K562 (cell line): ENCODE measurements at regions not wholly inside any gene's neighbourhood (a gene's known extent, or its start where the extent isn't known, plus 50 kb on each side); places are given as distances from the start of the nearest gene placed in this dataset.

Experiments used
- ATAC-seq: fragments of 200-7000 bp; cut with Tn5 transposase; 3 replicates; pipeline ENCODE4 v1.9.1; 2020; ENCODE audit warnings: moderate library complexity
- BruUV-seq: library from RNA; stranded (reverse); fragments of 400-500 nt; replicated peaks from 2 replicates; lab custom pipeline; 2021; lab: Mats Ljungman, UMichigan
- CTCF ChIA-PET: fragments of 300-600 bp; formaldehyde crosslinking; extraction: SDS; loops from one replicate; lab custom pipeline; 2021; ENCODE audit warnings: low intra/inter-chr PET ratio; lab: Yijun Ruan, JAX
- POLR2A ChIA-PET: fragments of 300-600, 350-650 bp; sonication (Branson Sonifier 250); formaldehyde crosslinking; extraction: SDS; loops from one replicate; lab custom pipeline; 2021; ENCODE audit warnings: antibody characterized with exemption, inconsistent platforms; lab: Yijun Ruan, JAX
- DNase-seq, 4 experiments: peaks; one replicate each; pipeline versions ENCODE4 v3.0.0 to v3.0.0-alpha.2; 2011 to 2018; ENCODE audit warnings: low spot score in 3 of 4, mixed read lengths in 3 of 4; ENCODE audit errors: extremely low read depth in 1 of 4
- FAIRE-seq: peaks from 2 replicates; lab custom pipeline; 2011; peaks lifted over from hg19 to GRCh38; lab: Jason Lieb, UNC
- H2AFZ ChIP-seq: 2 replicates; pipeline ENCODE4 v1.6.0; 2011; ENCODE audit warnings: low read depth, low read length, control low read depth, inconsistent platforms
- H3K27ac ChIP-seq: fragments of 200-600 bp; 3 replicates; pipeline ENCODE4 v1.8.0; 2011; ENCODE audit warnings: low read depth, mild to moderate bottlenecking, control low read depth, inconsistent platforms, low read length, moderate library complexity, mixed read lengths; ENCODE audit errors: extremely low read depth
- H3K27me3 ChIP-seq, 2 experiments: fragments of 300-600 bp in 1 of 2; 2 replicates in 1 of 2; 3 replicates in 1 of 2; pipeline versions ENCODE4 v1.6.0 to v1.8.0; 2011; ENCODE audit warnings: inconsistent platforms in 2 of 2, low read length in 2 of 2, mild to moderate bottlenecking in 1 of 2, mixed read lengths in 1 of 2, moderate library complexity in 1 of 2; ENCODE audit not compliant: control insufficient read depth in 2 of 2, insufficient read depth in 2 of 2
- H3K36me3 ChIP-seq: fragments of 300-600 bp; 3 replicates; pipeline ENCODE4 v1.8.0; 2011; ENCODE audit warnings: mild to moderate bottlenecking, low read length, inconsistent platforms; ENCODE audit not compliant: control insufficient read depth, insufficient read depth
- H3K4me1 ChIP-seq, 2 experiments: fragments of 200-600 bp in 1 of 2; replicated peaks in 1 of 2; 2 replicates in 1 of 2; 3 replicates in 1 of 2; pipeline versions ENCODE4 v1.5.1 to v1.8.0; 2011; ENCODE audit warnings: inconsistent platforms in 2 of 2, low read length in 2 of 2, mild to moderate bottlenecking in 1 of 2, mixed read lengths in 1 of 2, moderate library complexity in 1 of 2; ENCODE audit not compliant: control insufficient read depth in 2 of 2, insufficient read depth in 2 of 2
- H3K4me2 ChIP-seq: 2 replicates; pipeline ENCODE4 v1.6.1; 2011; ENCODE audit warnings: low read length, control low read depth, inconsistent platforms, mixed read lengths; ENCODE audit not compliant: insufficient read depth
- H3K4me3 ChIP-seq: fragments of 200-600 bp; sonication (generic), shearing (Covaris generic); 2 replicates; pipeline ENCODE4 v1.5.1; 2016; ENCODE audit warnings: control low read depth, inconsistent platforms
- H3K79me2 ChIP-seq: fragments of 200-600 bp; 3 replicates; pipeline ENCODE4 v1.8.0; 2011; ENCODE audit warnings: low read length, inconsistent platforms; ENCODE audit not compliant: control insufficient read depth, insufficient read depth
- H3K9ac ChIP-seq, 2 experiments: 2 replicates each; pipeline versions ENCODE4 v1.6.0 to v1.6.1; 2011; ENCODE audit warnings: low read depth in 2 of 2, low read length in 2 of 2, control low read depth in 1 of 2, inconsistent platforms in 1 of 2, mild to moderate bottlenecking in 1 of 2, mixed read lengths in 1 of 2; ENCODE audit not compliant: insufficient read depth in 1 of 2
- H3K9me1 ChIP-seq: one replicate; pipeline ENCODE4 v1.6.0; 2011; ENCODE audit warnings: inconsistent platforms, mild to moderate bottlenecking, low read length, moderate library complexity; ENCODE audit not compliant: control insufficient read depth, insufficient read depth
- H3K9me3 ChIP-seq: replicated peaks from 2 replicates; pipeline ENCODE4 v1.5.1; 2011; ENCODE audit warnings: low read depth, low read length, inconsistent platforms; ENCODE audit not compliant: control insufficient read depth, insufficient read depth
- H4K20me1 ChIP-seq: replicated peaks from 2 replicates; pipeline ENCODE4 v1.6.1; 2011; ENCODE audit warnings: low read length, inconsistent platforms, mixed read lengths; ENCODE audit not compliant: control insufficient read depth, insufficient read depth
- CEBPG ChIP-seq, 3 experiments: fragments of 200-800 bp in 1 of 3; sonication (Bioruptor generic) in 1 of 3; sonication (generic) in 1 of 3; formaldehyde crosslinking in 1 of 3; IDR thresholded peaks in 2 of 3; conservative IDR thresholded peaks in 1 of 3; 2 replicates each; pipeline versions ENCODE4 v1.6.1 to v1.8.0; 2016 to 2022; ENCODE audit warnings: missing compliant biosample characterization in 2 of 3, missing genetic modification characterization in 2 of 3, mild to moderate bottlenecking in 1 of 3, missing genetic modification reagents in 1 of 3
- CHCHD3 ChIP-seq: fragments of 250-450 bp; sonication (Bioruptor Pico); IDR thresholded peaks from 2 replicates; pipeline ENCODE4 v2.1.2; 2022; ENCODE audit warnings: mild to moderate bottlenecking
- CHD2 ChIP-seq: IDR thresholded peaks from 2 replicates; pipeline ENCODE4 v1.6.1; 2011; ENCODE audit warnings: low read depth, low read length
- HLTF ChIP-seq: fragments of 450-650 bp; IDR thresholded peaks from 2 replicates; pipeline ENCODE4 v1.6.1; 2016
- MCM7 ChIP-seq, 2 experiments: fragments of 450-650 bp; IDR thresholded peaks; 2 replicates each; pipeline ENCODE4 v1.6.1; 2016 to 2018
- NCOA4 ChIP-seq: fragments of 450-650 bp; IDR thresholded peaks from 2 replicates; pipeline ENCODE4 v1.6.1; 2018; ENCODE audit warnings: mild to moderate bottlenecking; ENCODE audit not compliant: partially characterized antibody
- POLR2G ChIP-seq: fragments of 200-400 bp; formaldehyde crosslinking; IDR thresholded peaks from 2 replicates; pipeline ENCODE4 v1.6.1; 2017; ENCODE audit warnings: low read depth, mild to moderate bottlenecking, antibody characterized with exemption, low read length, moderate library complexity
- POLR3G ChIP-seq: IDR thresholded peaks from 2 replicates; pipeline ENCODE4 v1.6.1; 2011; ENCODE audit not compliant: insufficient read length, insufficient replicate concordance; ENCODE audit errors: extremely low read depth
- RFX7 ChIP-seq: fragments of 250-450 bp; sonication (Bioruptor Pico); IDR thresholded peaks from 2 replicates; pipeline ENCODE4 v1.5.1; 2021; ENCODE audit warnings: mild to moderate bottlenecking
- TOE1 ChIP-seq, 2 experiments: fragments of 450-650 bp in 1 of 2; sonication (generic) in 1 of 2; formaldehyde crosslinking in 1 of 2; IDR thresholded peaks; 2 replicates each; pipeline versions ENCODE4 v1.7.1 to v1.8.0; 2016 to 2022; ENCODE audit warnings: borderline replicate concordance in 2 of 2, mild to moderate bottlenecking in 2 of 2, antibody characterized with exemption in 1 of 2, inconsistent platforms in 1 of 2, low read depth in 1 of 2, missing genetic modification reagents in 1 of 2, moderate library complexity in 1 of 2
- U2AF2 ChIP-seq: fragments of 200-400 bp; formaldehyde crosslinking; optimal IDR thresholded peaks from 2 replicates; pipeline ENCODE3; 2017; ENCODE audit warnings: low read depth, mild to moderate bottlenecking, low read length
- ZNF717 ChIP-seq: fragments of 250-450 bp; sonication (Bioruptor Pico); IDR thresholded peaks from 2 replicates; pipeline ENCODE4 v1.5.0; 2021
- ZNF77 ChIP-seq: fragments of 250-450 bp; sonication (Bioruptor Pico); IDR thresholded peaks from 2 replicates; pipeline ENCODE4 v1.5.0; 2020
- WGBS: fragments of 100-300 bp; shearing (Covaris generic); methylation state at CpG from one replicate; pipeline ENCODE4 v1.1.6; 2016; ENCODE audit warnings: low coverage, mixed read lengths; ENCODE audit not compliant: insufficient coverage; ENCODE audit errors: missing lambda C conversion rate; 5-methylcytosine and 5-hydroxymethylcytosine counted together
- in situ Hi-C: fragments of 300-500 bp; cut with MboI; formaldehyde crosslinking; loops from 4 replicates; pipeline ENCODE4 v1.15.0; 2018; ENCODE audit warnings: inconsistent platforms, mixed read lengths
- intact Hi-C: fragments of 100-400 bp; cut with micrococcal nuclease; formaldehyde crosslinking; loops from 2 replicates; pipeline ENCODE4 v1.14.2; 2022
- TF ChIP-seq, protein P1 (sequence below): sonication (generic); formaldehyde crosslinking; IDR thresholded peaks from 2 replicates; pipeline ENCODE4 v1.8.0; 2023; ENCODE audit warnings: mild to moderate bottlenecking, missing genetic modification reagents
- TF ChIP-seq, protein P2 (sequence below): fragments of 250-450 bp; sonication (Bioruptor Pico); IDR thresholded peaks from 2 replicates; pipeline ENCODE4 v1.4.0; 2020; ENCODE audit warnings: mild to moderate bottlenecking, moderate library complexity
- TF ChIP-seq, protein P3 (sequence below): fragments of 450-650 bp; IDR thresholded peaks from 2 replicates; pipeline ENCODE4 v1.6.1; 2016; ENCODE audit warnings: missing biosample characterization, missing genetic modification characterization

DNA sequence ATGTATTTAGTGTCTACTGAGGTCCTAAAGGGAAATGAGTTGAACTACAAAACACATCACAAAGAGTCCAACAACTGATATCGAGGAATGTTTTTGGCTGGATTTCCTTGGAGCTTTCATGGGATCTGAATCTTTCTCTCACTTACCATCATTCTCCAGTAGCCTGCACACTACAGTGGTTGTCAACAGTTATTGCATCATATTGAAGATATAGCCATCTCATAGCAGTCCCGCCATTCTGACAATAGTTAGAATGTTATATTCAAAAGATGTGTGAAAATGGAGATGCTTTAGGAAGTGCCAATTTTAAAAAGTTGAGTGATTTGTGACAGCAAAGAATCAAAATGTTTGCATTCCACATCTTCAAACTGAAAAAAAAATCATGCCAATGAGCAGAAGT lies 186.8 kb downstream of the DSC3 start:
- FAIRE-seq (no peak), DNase-seq (peak in 1 of 4 experiments; percentile 8), ATAC-seq (peak; percentile 80)
- H3K4me2 ChIP-seq: no peak overlapping the region
- H3K9me1 ChIP-seq: no peaks in the 10 kb centered on the region
- no peaks in the 10 kb centered on the region for H3K79me2 ChIP-seq
- H3K36me3 ChIP-seq: no peaks in the 10 kb centered on the region
- in situ Hi-C loops (no loop called here), intact Hi-C loops (loop anchor here (10.0 kb wide), 1 partner anchor 181 kb away; no protein-coding TSS in a partner anchor)
- ChIA-PET CTCF (no interaction called here), POLR2A (no interaction called here)
- H3K4me3 ChIP-seq: no peak overlapping the region
- no peaks in the 10 kb centered on the region for H3K9me3 ChIP-seq
- no TSS peak for BruUV-seq
- WGBS: 6% methylated on average over 2 of the region's 2 CpGs
- no peak overlapping the region for H3K27ac ChIP-seq
- no peaks in the 10 kb centered on the region for H3K4me1 ChIP-seq
- no peaks in the 10 kb centered on the region for H4K20me1 ChIP-seq
- peak overlapping the region; percentile 67 for H2AFZ ChIP-seq
- H3K27me3 ChIP-seq: no peaks in the 10 kb centered on the region
- H3K9ac ChIP-seq: no peak overlapping the region
- TF ChIP-seq CHD2 (no peak), RFX7 (CRISPR knock-in tag) (no peak), ZNF77 (CRISPR knock-in tag) (no peak), POLR3G (no peak), HLTF (no peak), MCM7 (IDR thresholded peaks at IDR 0.05) (no peak), CEBPG (CRISPR knock-in tag; IDR thresholded peaks at IDR 0.05) (no peak), CEBPG (tag; conservative IDR thresholded peaks at IDR 0.05 in 1 of 2, IDR thresholded peaks at IDR 0.05 in 1 of 2) (peak; percentile 88 to 89), NCOA4 (no peak), TOE1 (IDR thresholded peaks at IDR 0.05; ENCODE audit: borderline replicate concordance) (no peak), TOE1 (CRISPR knock-in tag; IDR thresholded peaks at IDR 0.05; ENCODE audit: borderline replicate concordance, low read depth) (no peak), POLR2G (no peak), CHCHD3 (CRISPR knock-in tag) (no peak), ZNF717 (CRISPR knock-in tag) (no peak), U2AF2 (no peak)
- TF ChIP-seq, protein P1, sequence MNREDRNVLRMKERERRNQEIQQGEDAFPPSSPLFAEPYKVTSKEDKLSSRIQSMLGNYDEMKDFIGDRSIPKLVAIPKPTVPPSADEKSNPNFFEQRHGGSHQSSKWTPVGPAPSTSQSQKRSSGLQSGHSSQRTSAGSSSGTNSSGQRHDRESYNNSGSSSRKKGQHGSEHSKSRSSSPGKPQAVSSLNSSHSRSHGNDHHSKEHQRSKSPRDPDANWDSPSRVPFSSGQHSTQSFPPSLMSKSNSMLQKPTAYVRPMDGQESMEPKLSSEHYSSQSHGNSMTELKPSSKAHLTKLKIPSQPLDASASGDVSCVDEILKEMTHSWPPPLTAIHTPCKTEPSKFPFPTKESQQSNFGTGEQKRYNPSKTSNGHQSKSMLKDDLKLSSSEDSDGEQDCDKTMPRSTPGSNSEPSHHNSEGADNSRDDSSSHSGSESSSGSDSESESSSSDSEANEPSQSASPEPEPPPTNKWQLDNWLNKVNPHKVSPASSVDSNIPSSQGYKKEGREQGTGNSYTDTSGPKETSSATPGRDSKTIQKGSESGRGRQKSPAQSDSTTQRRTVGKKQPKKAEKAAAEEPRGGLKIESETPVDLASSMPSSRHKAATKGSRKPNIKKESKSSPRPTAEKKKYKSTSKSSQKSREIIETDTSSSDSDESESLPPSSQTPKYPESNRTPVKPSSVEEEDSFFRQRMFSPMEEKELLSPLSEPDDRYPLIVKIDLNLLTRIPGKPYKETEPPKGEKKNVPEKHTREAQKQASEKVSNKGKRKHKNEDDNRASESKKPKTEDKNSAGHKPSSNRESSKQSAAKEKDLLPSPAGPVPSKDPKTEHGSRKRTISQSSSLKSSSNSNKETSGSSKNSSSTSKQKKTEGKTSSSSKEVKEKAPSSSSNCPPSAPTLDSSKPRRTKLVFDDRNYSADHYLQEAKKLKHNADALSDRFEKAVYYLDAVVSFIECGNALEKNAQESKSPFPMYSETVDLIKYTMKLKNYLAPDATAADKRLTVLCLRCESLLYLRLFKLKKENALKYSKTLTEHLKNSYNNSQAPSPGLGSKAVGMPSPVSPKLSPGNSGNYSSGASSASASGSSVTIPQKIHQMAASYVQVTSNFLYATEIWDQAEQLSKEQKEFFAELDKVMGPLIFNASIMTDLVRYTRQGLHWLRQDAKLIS (CRISPR knock-in tag): no peak
- TF ChIP-seq, protein P2, sequence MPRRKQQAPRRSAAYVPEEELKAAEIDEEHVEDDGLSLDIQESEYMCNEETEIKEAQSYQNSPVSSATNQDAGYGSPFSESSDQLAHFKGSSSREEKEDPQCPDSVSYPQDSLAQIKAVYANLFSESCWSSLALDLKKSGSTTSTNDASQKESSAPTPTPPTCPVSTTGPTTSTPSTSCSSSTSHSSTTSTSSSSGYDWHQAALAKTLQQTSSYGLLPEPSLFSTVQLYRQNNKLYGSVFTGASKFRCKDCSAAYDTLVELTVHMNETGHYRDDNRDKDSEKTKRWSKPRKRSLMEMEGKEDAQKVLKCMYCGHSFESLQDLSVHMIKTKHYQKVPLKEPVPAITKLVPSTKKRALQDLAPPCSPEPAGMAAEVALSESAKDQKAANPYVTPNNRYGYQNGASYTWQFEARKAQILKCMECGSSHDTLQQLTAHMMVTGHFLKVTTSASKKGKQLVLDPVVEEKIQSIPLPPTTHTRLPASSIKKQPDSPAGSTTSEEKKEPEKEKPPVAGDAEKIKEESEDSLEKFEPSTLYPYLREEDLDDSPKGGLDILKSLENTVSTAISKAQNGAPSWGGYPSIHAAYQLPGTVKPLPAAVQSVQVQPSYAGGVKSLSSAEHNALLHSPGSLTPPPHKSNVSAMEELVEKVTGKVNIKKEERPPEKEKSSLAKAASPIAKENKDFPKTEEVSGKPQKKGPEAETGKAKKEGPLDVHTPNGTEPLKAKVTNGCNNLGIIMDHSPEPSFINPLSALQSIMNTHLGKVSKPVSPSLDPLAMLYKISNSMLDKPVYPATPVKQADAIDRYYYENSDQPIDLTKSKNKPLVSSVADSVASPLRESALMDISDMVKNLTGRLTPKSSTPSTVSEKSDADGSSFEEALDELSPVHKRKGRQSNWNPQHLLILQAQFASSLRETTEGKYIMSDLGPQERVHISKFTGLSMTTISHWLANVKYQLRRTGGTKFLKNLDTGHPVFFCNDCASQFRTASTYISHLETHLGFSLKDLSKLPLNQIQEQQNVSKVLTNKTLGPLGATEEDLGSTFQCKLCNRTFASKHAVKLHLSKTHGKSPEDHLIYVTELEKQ (CRISPR knock-in tag): no peak
- TF ChIP-seq, protein P3, sequence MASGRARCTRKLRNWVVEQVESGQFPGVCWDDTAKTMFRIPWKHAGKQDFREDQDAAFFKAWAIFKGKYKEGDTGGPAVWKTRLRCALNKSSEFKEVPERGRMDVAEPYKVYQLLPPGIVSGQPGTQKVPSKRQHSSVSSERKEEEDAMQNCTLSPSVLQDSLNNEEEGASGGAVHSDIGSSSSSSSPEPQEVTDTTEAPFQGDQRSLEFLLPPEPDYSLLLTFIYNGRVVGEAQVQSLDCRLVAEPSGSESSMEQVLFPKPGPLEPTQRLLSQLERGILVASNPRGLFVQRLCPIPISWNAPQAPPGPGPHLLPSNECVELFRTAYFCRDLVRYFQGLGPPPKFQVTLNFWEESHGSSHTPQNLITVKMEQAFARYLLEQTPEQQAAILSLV: peak; percentile 86
